Adrenal gland (tissue), 5 donors: ENCODE measurements at regions not wholly inside any gene's neighbourhood (a gene's known extent, or its start where the extent isn't known, plus 50 kb on each side); places are given as distances from the start of the nearest gene placed in this dataset.
"Not testable (repeated sequence)": the region's sequence is repeated elsewhere in the genome, so short reads cannot be mapped to it uniquely, and the experiment has no call there.

Experiments used
- POLR2A ChIP-seq, 2 donors: fragments of 450-650 bp; IDR thresholded peaks; one replicate each; pipeline ENCODE4 v1.6.1; 2017; ENCODE audit warnings: antibody characterized with exemption in 2 of 2, mild to moderate bottlenecking in 2 of 2, moderate library complexity in 1 of 2
- TF ChIP-seq, protein P1 (sequence below), 6 experiments: fragments of 450-650 bp in 4 of 6; fragments of 200-600 bp in 2 of 6; sonication (generic) in 1 of 6; IDR thresholded peaks; 1 replicate in 5 of 6; 2 replicates in 1 of 6; pipeline versions ENCODE4 v1.5.1 to v1.8.0; 2016 to 2021; ENCODE audit warnings: antibody characterized with exemption in 6 of 6, mild to moderate bottlenecking in 2 of 6, moderate library complexity in 1 of 6
- donor health status: DM: no; HTN: no; CAD: no.

DNA sequence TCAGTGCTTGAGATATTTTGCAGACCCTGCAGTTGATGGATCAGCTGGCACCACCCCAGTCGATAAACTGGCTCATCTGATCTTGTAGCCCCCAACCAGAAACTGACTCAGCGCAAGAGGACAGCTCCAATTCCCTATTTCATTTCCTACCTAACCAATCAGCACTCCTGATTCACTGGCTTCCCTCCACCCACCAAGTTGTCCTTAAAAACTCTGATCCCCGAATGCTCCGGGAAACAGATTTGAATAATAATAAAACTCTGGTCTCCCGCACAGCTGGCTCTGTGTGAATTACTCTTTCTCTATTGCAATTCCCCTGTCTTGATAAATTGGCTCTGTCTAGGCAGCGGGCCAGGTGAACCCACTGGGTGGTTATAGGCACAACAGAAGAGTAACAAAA is 289.4 kb upstream of the SYT1 start:
- TF ChIP-seq, protein P1, sequence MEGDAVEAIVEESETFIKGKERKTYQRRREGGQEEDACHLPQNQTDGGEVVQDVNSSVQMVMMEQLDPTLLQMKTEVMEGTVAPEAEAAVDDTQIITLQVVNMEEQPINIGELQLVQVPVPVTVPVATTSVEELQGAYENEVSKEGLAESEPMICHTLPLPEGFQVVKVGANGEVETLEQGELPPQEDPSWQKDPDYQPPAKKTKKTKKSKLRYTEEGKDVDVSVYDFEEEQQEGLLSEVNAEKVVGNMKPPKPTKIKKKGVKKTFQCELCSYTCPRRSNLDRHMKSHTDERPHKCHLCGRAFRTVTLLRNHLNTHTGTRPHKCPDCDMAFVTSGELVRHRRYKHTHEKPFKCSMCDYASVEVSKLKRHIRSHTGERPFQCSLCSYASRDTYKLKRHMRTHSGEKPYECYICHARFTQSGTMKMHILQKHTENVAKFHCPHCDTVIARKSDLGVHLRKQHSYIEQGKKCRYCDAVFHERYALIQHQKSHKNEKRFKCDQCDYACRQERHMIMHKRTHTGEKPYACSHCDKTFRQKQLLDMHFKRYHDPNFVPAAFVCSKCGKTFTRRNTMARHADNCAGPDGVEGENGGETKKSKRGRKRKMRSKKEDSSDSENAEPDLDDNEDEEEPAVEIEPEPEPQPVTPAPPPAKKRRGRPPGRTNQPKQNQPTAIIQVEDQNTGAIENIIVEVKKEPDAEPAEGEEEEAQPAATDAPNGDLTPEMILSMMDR (IDR thresholded peaks at IDR 0.05) = not testable (repeated sequence)
- not testable (repeated sequence) for TF ChIP-seq POLR2A (IDR thresholded peaks at IDR 0.05)
